ENCODE measurements at regions not wholly inside any gene's neighbourhood (a gene's known extent, or its start where the extent isn't known, plus 50 kb on each side); places are given as distances from the start of the nearest gene placed in this dataset.
"Not testable (repeated sequence)": the region's sequence is repeated elsewhere in the genome, so short reads cannot be mapped to it uniquely, and the experiment has no call there.

DNA sequence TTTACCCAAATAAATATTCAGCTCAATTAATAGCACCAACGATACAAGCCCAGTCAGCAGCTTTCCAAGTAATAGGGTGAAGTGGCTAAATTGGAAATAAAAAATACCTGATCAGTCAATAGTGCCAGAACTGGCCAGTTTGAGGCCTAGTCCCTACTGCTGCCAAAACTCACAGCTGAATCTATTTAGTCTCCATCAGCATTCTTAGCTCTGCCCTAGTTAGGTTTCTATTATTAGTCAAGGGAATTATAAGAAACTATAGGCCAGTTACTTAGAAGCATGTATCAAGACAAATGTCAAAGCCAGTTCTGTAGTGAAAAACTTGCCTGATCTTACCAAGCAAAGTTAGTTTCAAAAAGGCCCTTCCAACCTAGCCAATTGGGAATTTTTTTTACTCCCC, 146.2 kb upstream of the ZBTB20 start:
- Mint-ChIP-seq H3K36me3 (ENCODE audit: insufficient read depth) (no peaks in the 10 kb centered on the region), H3K4me1 (ENCODE audit: low read depth) (no peaks in the 10 kb centered on the region), H3K9me3 (ENCODE audit: low read depth) (no peaks in the 10 kb centered on the region), H3K27ac (no peak overlapping the region), H3K27me3 (no peaks in the 10 kb centered on the region), H3K4me3 (ENCODE audit: low read depth) (no peak overlapping the region)
- TF ChIP-seq, protein P1, sequence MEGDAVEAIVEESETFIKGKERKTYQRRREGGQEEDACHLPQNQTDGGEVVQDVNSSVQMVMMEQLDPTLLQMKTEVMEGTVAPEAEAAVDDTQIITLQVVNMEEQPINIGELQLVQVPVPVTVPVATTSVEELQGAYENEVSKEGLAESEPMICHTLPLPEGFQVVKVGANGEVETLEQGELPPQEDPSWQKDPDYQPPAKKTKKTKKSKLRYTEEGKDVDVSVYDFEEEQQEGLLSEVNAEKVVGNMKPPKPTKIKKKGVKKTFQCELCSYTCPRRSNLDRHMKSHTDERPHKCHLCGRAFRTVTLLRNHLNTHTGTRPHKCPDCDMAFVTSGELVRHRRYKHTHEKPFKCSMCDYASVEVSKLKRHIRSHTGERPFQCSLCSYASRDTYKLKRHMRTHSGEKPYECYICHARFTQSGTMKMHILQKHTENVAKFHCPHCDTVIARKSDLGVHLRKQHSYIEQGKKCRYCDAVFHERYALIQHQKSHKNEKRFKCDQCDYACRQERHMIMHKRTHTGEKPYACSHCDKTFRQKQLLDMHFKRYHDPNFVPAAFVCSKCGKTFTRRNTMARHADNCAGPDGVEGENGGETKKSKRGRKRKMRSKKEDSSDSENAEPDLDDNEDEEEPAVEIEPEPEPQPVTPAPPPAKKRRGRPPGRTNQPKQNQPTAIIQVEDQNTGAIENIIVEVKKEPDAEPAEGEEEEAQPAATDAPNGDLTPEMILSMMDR (IDR thresholded peaks at IDR 0.05; ENCODE audit: unreplicated experiment): no peak
- DNase-seq (ENCODE audit: low spot score, unreplicated experiment): no peak

DNA sequence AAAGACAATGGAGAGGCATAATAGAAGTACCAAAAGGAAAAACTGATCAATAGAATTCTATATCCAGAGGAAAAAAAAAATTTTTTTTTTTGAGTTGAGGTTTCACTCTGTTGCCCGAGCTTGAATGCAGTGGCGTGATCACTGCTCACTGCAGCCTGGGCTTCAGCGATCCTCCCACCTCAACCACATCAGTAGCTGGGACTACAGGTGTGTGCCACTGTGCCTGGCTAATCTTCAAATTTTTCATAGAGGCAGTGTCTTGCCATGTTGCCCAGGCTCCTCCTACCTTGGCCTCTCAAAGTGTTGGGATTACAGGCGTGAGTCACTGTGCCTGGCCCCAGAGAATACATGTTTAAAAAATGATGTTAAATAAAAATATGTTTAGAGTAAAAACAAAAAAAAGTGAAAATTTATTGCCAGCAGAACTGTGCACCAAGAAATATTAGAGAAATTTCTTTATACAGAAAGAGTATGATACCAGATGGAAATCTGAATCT, 154.3 kb upstream of the ZBTB20 start:
- H3K4me3 Mint-ChIP-seq (ENCODE audit: low read depth): no peak overlapping the region
- H3K27me3 Mint-ChIP-seq: no peaks in the 10 kb centered on the region
- DNase-seq (ENCODE audit: low spot score, unreplicated experiment): no peak
- H3K4me1 Mint-ChIP-seq (ENCODE audit: low read depth): no peaks in the 10 kb centered on the region
- TF ChIP-seq, protein P1 (IDR thresholded peaks at IDR 0.05; ENCODE audit: unreplicated experiment): no peak
- no peaks in the 10 kb centered on the region for H3K36me3 Mint-ChIP-seq (ENCODE audit: insufficient read depth)
- no peaks in the 10 kb centered on the region for H3K9me3 Mint-ChIP-seq (ENCODE audit: low read depth)
- no peak overlapping the region for H3K27ac Mint-ChIP-seq

DNA sequence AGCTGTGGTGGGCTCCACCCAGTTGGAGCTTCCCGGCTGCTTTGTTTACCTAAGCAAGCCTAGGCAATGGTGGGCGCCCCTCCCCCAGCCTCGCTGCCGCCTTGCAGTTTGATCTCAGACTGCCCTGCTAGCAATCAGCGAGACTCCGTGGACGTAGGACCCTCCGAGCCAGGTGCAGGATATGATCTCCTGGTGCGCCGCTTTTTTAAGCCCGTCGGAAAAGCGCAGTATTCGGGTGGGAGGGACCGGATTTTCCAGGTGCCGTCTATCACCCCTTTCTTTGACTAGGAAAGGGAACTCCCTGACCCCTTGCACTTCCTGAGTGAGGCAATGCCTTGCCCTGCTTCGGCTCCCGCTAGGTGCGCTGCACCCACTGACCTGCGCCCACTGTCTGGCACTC, 170.9 kb upstream of the ZBTB20 start:
- H3K4me3 Mint-ChIP-seq (ENCODE audit: low read depth): peak overlapping the region; percentile 59
- not testable (repeated sequence) for H3K27ac Mint-ChIP-seq; DNase-seq (ENCODE audit: low spot score, unreplicated experiment); H3K9me3 Mint-ChIP-seq (ENCODE audit: low read depth); H3K36me3 Mint-ChIP-seq (ENCODE audit: insufficient read depth); H3K4me1 Mint-ChIP-seq (ENCODE audit: low read depth); H3K27me3 Mint-ChIP-seq

DNA sequence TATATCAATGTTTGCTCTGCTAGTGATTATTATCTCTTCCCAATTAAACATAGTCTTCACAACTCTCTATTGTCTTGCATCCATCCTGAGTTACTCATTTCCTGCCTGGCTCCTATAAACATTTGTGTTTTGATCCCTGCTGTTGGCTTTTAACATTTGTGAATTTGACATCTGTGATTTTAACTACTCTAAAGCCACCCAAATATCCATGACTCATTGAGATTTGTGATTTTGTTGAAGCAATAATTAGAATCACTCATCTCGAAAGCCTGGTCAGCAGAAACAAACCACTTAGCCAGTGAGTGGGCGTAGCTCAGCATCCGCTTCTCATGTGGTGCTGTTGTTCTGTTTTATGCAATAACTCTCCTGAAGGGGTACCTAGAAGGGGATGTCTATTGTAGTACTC, 174.3 kb upstream of the ZBTB20 start:
- no peak overlapping the region for H3K27ac Mint-ChIP-seq
- no peaks in the 10 kb centered on the region for H3K27me3 Mint-ChIP-seq
- no peaks in the 10 kb centered on the region for H3K36me3 Mint-ChIP-seq (ENCODE audit: insufficient read depth)
- DNase-seq (ENCODE audit: low spot score, unreplicated experiment): no peak
- no peak overlapping the region for H3K4me3 Mint-ChIP-seq (ENCODE audit: low read depth)
- TF ChIP-seq, protein P1 (IDR thresholded peaks at IDR 0.05; ENCODE audit: unreplicated experiment): no peak
- no peaks in the 10 kb centered on the region for H3K4me1 Mint-ChIP-seq (ENCODE audit: low read depth)
- peaks cover 3% of the 10 kb centered on the region for H3K9me3 Mint-ChIP-seq (ENCODE audit: low read depth)

DNA sequence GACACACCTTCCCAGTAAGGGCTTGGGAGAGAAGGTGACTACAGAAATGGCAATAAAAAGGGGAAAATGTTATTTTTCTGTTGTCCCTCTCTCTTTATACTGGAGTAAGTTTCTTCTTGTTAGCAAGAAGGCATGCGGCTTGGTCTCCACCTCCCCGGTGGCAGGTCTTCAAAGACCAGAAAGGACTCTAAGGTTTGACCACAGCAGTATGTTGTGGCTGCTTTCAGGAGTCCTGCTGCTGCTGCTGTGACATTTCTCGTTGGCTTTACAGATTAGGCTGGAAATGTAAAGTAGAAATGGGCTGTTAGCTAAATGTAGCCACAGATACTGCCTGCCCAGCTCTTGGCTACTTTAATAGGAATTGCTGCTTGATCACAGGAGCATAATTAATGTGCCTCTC, 175.8 kb upstream of the ZBTB20 start:
- TF ChIP-seq, protein P1 (IDR thresholded peaks at IDR 0.05; ENCODE audit: unreplicated experiment): no peak
- Mint-ChIP-seq H3K27ac (no peak overlapping the region), H3K36me3 (ENCODE audit: insufficient read depth) (no peaks in the 10 kb centered on the region), H3K27me3 (no peaks in the 10 kb centered on the region), H3K9me3 (ENCODE audit: low read depth) (no peaks in the 10 kb centered on the region), H3K4me1 (ENCODE audit: low read depth) (no peaks in the 10 kb centered on the region), H3K4me3 (ENCODE audit: low read depth) (no peak overlapping the region)
- DNase-seq (ENCODE audit: low spot score, unreplicated experiment): no peak

DNA sequence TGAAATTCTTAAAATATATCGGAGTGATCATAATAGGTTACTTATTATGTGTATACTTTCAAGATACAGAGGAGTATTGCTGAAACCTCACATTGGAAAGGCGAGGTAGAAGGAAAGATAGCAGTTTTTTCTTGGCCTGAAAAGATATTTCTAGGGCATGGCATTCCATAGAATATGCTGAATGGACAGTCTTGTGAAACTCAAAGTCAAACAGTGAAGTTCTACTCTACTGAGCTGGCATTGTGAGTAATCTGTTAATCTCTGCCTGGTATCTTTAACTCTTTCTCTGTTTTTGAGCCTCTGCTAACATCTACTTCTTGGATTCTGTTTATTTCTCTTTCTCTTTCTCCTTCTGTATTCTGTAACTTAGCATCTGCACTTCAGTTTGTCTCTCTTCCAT, 176.3 kb upstream of the ZBTB20 start:
- H3K4me3 Mint-ChIP-seq (ENCODE audit: low read depth): no peak overlapping the region
- TF ChIP-seq, protein P1 (IDR thresholded peaks at IDR 0.05; ENCODE audit: unreplicated experiment): no peak

More for the DNA sequence above, 176.3 kb upstream of the ZBTB20 start:
- no peaks in the 10 kb centered on the region for H3K36me3 Mint-ChIP-seq (ENCODE audit: insufficient read depth)
- DNase-seq (ENCODE audit: low spot score, unreplicated experiment): no peak
- no peaks in the 10 kb centered on the region for H3K27me3 Mint-ChIP-seq
- H3K4me1 Mint-ChIP-seq (ENCODE audit: low read depth): no peaks in the 10 kb centered on the region
- H3K9me3 Mint-ChIP-seq (ENCODE audit: low read depth): no peaks in the 10 kb centered on the region
- H3K27ac Mint-ChIP-seq: no peak overlapping the region
